ENCODE measurements at regions not wholly inside any gene's neighbourhood (a gene's known extent, or its start where the extent isn't known, plus 50 kb on each side); places are given as distances from the start of the nearest gene placed in this dataset.
A peak's percentile ranks its signal among the peaks of the same experiment; 100 is the strongest.

DNA sequence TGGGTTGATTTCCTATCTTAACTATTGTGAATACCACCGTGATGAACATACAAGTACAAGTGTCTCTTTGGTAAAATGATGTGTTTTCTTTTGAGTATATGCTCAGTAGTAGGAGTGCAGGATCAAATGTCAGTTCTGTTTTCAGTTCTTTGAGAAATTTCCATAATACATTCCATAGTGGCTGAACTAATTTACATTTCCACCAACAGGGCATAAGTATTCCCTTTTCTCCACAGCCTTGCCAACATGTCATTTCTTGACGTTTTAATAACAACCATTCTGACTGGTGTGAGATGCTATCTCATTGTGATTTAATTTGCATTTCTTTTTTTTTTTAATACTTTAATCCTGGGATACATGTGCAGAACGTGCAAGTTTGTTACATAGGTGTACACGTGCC, 268.8 kb downstream of the CENPW start:
- H3K9me3 ChIP-seq (ENCODE audit: low read length), result no peaks in the 10 kb centered on the region
- DNase-seq (ENCODE audit: low spot score), result no peak

DNA sequence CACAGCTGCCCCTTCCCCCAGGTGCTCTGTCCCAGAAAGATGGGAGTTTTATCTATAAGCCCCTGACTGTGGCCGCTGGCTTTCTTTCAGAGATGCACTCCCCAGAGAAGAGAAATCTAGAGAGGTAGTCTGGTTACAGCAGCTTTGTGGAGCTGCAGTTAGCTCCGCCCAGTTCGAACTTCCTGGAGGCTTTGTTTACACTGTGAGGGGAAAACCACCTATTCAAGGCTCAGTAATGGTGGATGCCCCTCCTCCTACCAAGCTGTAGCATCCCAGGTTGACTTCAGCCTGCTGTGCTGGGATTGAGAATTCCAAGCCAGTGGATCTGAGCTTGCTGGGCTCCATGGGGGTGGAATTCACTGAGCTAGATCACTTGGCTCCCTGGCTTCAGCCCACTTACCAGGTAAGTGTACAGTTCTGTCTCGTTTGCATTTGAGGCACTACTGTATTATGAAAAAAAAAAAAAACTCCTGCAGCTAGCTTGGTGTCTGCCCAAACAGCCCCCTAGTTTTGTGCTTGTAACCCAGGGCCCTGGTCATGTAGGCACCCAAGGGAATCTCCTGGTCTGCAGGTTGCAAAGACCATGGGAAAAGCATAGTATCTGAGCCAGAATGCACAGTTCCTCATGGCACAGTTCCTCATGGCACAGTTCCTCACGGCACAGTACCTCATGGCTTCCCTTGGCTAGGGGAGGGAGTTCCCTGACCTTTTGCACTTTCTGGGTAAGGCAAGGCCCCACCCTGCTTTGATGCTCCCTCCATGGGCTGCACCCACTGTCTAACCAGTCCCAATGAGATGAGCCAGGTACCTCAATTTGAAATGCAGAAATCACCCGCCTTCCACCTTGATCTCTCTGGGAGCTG, 275.0 kb downstream of the CENPW start:
- intact Hi-C loops (cut with micrococcal nuclease; ENCODE audit: unreplicated experiment), result no loop called here
- ChIA-PET CTCF (ENCODE audit: unreplicated experiment) (no interaction called here), POLR2A (interaction anchor here (0.8 kb wide), 1 partner anchor 10 kb away, joined by 3 read pairs; no protein-coding TSS in a partner anchor)
- BruUV-seq (replicated peaks), result no TSS peak
- Histone ChIP-seq H4K20me1 (ENCODE audit: insufficient read depth, low read length) (no peaks in the 10 kb centered on the region), H3K4me1 (ENCODE audit: insufficient read depth, low read length, poor library complexity, severe bottlenecking) (no peaks in the 10 kb centered on the region), H3K27ac (ENCODE audit: low read depth, low read length, poor library complexity, severe bottlenecking) (no peak overlapping the region), H3K4me3 (ENCODE audit: low read depth, low read length, poor library complexity, severe bottlenecking) (no peak overlapping the region), H2AFZ (ENCODE audit: low read length) (peak overlapping the region; percentile 54; the same call in 1 of the 2 replicates), H3K36me3 (ENCODE audit: insufficient read depth, low read length) (no peaks in the 10 kb centered on the region), H3K9me2 (ENCODE audit: insufficient read depth, low read length) (no peaks in the 10 kb centered on the region), H3K79me2 (ENCODE audit: insufficient read depth, low read depth, low read length) (no peaks in the 10 kb centered on the region), H3K4me2 (ENCODE audit: low read length) (peak overlapping the region; percentile 29; the same call in 1 of the 2 replicates), H3K9me3 (ENCODE audit: low read length) (no peaks in the 10 kb centered on the region)
- DNase-seq (ENCODE audit: low spot score), result peak; percentile 32
- TF ChIP-seq, protein P1, sequence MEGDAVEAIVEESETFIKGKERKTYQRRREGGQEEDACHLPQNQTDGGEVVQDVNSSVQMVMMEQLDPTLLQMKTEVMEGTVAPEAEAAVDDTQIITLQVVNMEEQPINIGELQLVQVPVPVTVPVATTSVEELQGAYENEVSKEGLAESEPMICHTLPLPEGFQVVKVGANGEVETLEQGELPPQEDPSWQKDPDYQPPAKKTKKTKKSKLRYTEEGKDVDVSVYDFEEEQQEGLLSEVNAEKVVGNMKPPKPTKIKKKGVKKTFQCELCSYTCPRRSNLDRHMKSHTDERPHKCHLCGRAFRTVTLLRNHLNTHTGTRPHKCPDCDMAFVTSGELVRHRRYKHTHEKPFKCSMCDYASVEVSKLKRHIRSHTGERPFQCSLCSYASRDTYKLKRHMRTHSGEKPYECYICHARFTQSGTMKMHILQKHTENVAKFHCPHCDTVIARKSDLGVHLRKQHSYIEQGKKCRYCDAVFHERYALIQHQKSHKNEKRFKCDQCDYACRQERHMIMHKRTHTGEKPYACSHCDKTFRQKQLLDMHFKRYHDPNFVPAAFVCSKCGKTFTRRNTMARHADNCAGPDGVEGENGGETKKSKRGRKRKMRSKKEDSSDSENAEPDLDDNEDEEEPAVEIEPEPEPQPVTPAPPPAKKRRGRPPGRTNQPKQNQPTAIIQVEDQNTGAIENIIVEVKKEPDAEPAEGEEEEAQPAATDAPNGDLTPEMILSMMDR (conservative IDR thresholded peaks at IDR 0.05; ENCODE audit: low read length), result no peak
- no peak for TF ChIP-seq EZH2phosphoT487 (IDR thresholded peaks at IDR 0.05; ENCODE audit: borderline replicate concordance, low read depth, low read length)

More for the DNA sequence above, 268.8 kb downstream of the CENPW start:
- Histone ChIP-seq H3K79me2 (ENCODE audit: insufficient read depth, low read depth, low read length) (no peaks in the 10 kb centered on the region), H3K9me2 (ENCODE audit: insufficient read depth, low read length) (no peaks in the 10 kb centered on the region), H3K36me3 (ENCODE audit: insufficient read depth, low read length) (no peaks in the 10 kb centered on the region), H3K4me3 (ENCODE audit: low read depth, low read length, poor library complexity, severe bottlenecking) (no peak overlapping the region), H3K4me1 (ENCODE audit: insufficient read depth, low read length, poor library complexity, severe bottlenecking) (no peaks in the 10 kb centered on the region), H3K27ac (ENCODE audit: low read depth, low read length, poor library complexity, severe bottlenecking) (no peak overlapping the region), H3K4me2 (ENCODE audit: low read length) (no peak overlapping the region), H2AFZ (ENCODE audit: low read length) (no peak overlapping the region), H4K20me1 (ENCODE audit: insufficient read depth, low read length) (no peaks in the 10 kb centered on the region)
- ChIA-PET CTCF (ENCODE audit: unreplicated experiment) (no interaction called here), POLR2A (interaction anchor here (0.6 kb wide), 1 partner anchor 649 kb away, joined by 4 read pairs; no protein-coding TSS in a partner anchor)
- TF ChIP-seq EZH2phosphoT487 (IDR thresholded peaks at IDR 0.05; ENCODE audit: borderline replicate concordance, low read depth, low read length), result no peak
- TF ChIP-seq, protein P1 (conservative IDR thresholded peaks at IDR 0.05; ENCODE audit: low read length), result no peak
- intact Hi-C loops (cut with micrococcal nuclease; ENCODE audit: unreplicated experiment), result no loop called here
- no TSS peak for BruUV-seq (replicated peaks)

DNA sequence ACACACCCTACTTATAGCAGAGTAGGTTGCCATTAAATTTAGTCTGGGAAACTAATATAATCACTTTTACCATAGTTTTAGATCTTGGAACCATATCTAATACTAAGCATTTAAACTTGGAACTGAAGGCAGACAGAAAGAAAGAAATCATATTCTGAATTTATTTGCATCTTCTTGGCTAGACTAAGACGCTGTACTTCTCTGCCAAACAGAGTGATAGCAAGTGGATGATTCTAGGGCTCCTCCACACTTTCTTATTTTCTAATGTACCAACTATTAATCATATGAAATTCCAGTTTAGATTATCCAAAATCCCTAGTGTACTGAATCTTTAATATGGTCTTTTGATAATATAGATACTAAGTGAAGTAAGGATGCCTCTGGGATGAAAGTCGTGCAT, 277.0 kb downstream of the CENPW start:
- ChIA-PET CTCF (ENCODE audit: unreplicated experiment) (no interaction called here), POLR2A (no interaction called here)

More for the DNA sequence above, 277.0 kb downstream of the CENPW start:
- Histone ChIP-seq H3K36me3 (ENCODE audit: insufficient read depth, low read length) (no peaks in the 10 kb centered on the region), H3K9me3 (ENCODE audit: low read length) (no peaks in the 10 kb centered on the region), H3K79me2 (ENCODE audit: insufficient read depth, low read depth, low read length) (no peaks in the 10 kb centered on the region), H2AFZ (ENCODE audit: low read length) (no peak overlapping the region), H3K9me2 (ENCODE audit: insufficient read depth, low read length) (no peaks in the 10 kb centered on the region), H3K27ac (ENCODE audit: low read depth, low read length, poor library complexity, severe bottlenecking) (no peak overlapping the region), H4K20me1 (ENCODE audit: insufficient read depth, low read length) (no peaks in the 10 kb centered on the region), H3K4me1 (ENCODE audit: insufficient read depth, low read length, poor library complexity, severe bottlenecking) (no peaks in the 10 kb centered on the region), H3K4me2 (ENCODE audit: low read length) (no peak overlapping the region), H3K4me3 (ENCODE audit: low read depth, low read length, poor library complexity, severe bottlenecking) (no peak overlapping the region)
- no TSS peak for BruUV-seq (replicated peaks)
- DNase-seq (ENCODE audit: low spot score), result no peak
- intact Hi-C loops (cut with micrococcal nuclease; ENCODE audit: unreplicated experiment), result no loop called here
- TF ChIP-seq, protein P1 (conservative IDR thresholded peaks at IDR 0.05; ENCODE audit: low read length), result no peak
- no peak for TF ChIP-seq EZH2phosphoT487 (IDR thresholded peaks at IDR 0.05; ENCODE audit: borderline replicate concordance, low read depth, low read length)
